Esophagus muscularis mucosa (tissue), 4 donors: ENCODE measurements at regions not wholly inside any gene's neighbourhood (a gene's known extent, or its start where the extent isn't known, plus 50 kb on each side); places are given as distances from the start of the nearest gene placed in this dataset.

Experiments
- DNase-seq: peaks from one replicate; pipeline ENCODE4 v3.0.0-alpha.2; 2017; ENCODE audit errors: extremely low spot score
- H3K27ac ChIP-seq, 4 donors: fragments of 200-600 bp; sonication (generic); replicated peaks in 1 of 4; 1 replicate in 3 of 4; 2 replicates in 1 of 4; pipeline ENCODE4 v1.5.1; 2016 to 2019; ENCODE audit warnings: mild to moderate bottlenecking in 1 of 4
- H3K27me3 ChIP-seq, 4 donors: fragments of 200-600 bp; sonication (generic); one replicate each; pipeline versions ENCODE4 v1.5.1 to v1.6.0; 2016 to 2019
- H3K36me3 ChIP-seq, 4 donors: fragments of 200-600 bp; sonication (generic); one replicate each; pipeline ENCODE4 v1.5.1; 2016 to 2019
- H3K4me1 ChIP-seq, 4 donors: fragments of 200-600 bp; sonication (generic); one replicate each; pipeline ENCODE4 v1.5.1; 2016 to 2019
- H3K4me3 ChIP-seq, 4 donors: fragments of 200-600 bp; sonication (generic); 1 replicate in 2 of 4; 2 replicates in 2 of 4; pipeline ENCODE4 v1.5.1; 2016 to 2019; ENCODE audit warnings: mild to moderate bottlenecking in 4 of 4, moderate library complexity in 1 of 4
- H3K9me3 ChIP-seq, 4 donors: fragments of 200-600 bp; sonication (generic); 1 replicate in 3 of 4; 2 replicates in 1 of 4; pipeline ENCODE4 v1.5.1; 2016 to 2019
- EP300 ChIP-seq: sonication (generic); formaldehyde crosslinking; IDR thresholded peaks from one replicate; pipeline ENCODE4 v1.6.1; 2017; ENCODE audit warnings: antibody characterized with exemption
- POLR2A ChIP-seq: fragments of 450-650 bp; IDR thresholded peaks from one replicate; pipeline ENCODE4 v1.6.1; 2017; ENCODE audit warnings: antibody characterized with exemption, moderate library complexity, mild to moderate bottlenecking, low read depth
- POLR2AphosphoS5 ChIP-seq, 2 donors: sonication (generic); formaldehyde crosslinking; IDR thresholded peaks; one replicate each; pipeline ENCODE4 v1.6.1; 2017; ENCODE audit warnings: antibody characterized with exemption in 2 of 2
- WGBS: methylation state at CpG from one replicate; pipeline ENCODE4 v1.1.5; 2018; 5-methylcytosine and 5-hydroxymethylcytosine counted together
- intact Hi-C: fragments of 100-400 bp; cut with DNase I; formaldehyde crosslinking; loops from one replicate; pipeline ENCODE4 v1.15.1; 2023
- TF ChIP-seq, protein P1 (sequence below), 3 experiments: fragments of 200-600 bp in 2 of 3; fragments of 450-650 bp in 1 of 3; sonication (generic) in 2 of 3; IDR thresholded peaks; one replicate each; pipeline ENCODE4 v1.5.1; 2017 to 2019; ENCODE audit warnings: antibody characterized with exemption in 3 of 3, mild to moderate bottlenecking in 2 of 3, moderate library complexity in 1 of 3

DNA sequence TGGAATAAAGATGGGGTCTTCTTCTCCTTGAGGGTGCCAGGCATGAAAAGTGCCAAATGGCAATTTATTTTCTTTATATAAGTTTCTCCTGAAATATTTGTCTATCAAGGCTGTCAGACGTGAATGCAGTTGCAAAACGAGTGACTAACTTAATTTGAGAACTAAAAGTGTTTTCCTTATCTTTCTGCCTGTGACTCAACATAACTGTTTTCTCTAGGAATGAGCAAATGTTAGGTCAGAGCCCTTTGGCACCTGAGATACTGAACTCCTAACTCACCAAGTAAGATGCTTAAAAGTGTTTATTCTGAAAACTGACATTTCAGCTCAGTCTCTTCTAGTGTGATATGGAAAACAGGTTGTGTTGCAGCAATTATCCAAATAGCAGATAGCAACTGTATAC is 197.0 kb downstream of the STK31 start:
- 41% methylated on average over 2 of the region's 2 CpGs for WGBS
- no peak for DNase-seq
- Histone ChIP-seq H3K9me3 (no peaks in the 10 kb centered on the region), H3K4me3 (no peak overlapping the region), H3K27ac (no peak overlapping the region), H3K27me3 (no peaks in the 10 kb centered on the region), H3K36me3 (no peaks in the 10 kb centered on the region), H3K4me1 (no peaks in the 10 kb centered on the region)
- intact Hi-C loops, result no loop called here
- TF ChIP-seq POLR2A (no peak), POLR2AphosphoS5 (IDR thresholded peaks at IDR 0.05) (no peak), EP300 (no peak)
- TF ChIP-seq, protein P1, sequence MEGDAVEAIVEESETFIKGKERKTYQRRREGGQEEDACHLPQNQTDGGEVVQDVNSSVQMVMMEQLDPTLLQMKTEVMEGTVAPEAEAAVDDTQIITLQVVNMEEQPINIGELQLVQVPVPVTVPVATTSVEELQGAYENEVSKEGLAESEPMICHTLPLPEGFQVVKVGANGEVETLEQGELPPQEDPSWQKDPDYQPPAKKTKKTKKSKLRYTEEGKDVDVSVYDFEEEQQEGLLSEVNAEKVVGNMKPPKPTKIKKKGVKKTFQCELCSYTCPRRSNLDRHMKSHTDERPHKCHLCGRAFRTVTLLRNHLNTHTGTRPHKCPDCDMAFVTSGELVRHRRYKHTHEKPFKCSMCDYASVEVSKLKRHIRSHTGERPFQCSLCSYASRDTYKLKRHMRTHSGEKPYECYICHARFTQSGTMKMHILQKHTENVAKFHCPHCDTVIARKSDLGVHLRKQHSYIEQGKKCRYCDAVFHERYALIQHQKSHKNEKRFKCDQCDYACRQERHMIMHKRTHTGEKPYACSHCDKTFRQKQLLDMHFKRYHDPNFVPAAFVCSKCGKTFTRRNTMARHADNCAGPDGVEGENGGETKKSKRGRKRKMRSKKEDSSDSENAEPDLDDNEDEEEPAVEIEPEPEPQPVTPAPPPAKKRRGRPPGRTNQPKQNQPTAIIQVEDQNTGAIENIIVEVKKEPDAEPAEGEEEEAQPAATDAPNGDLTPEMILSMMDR (IDR thresholded peaks at IDR 0.05), result no peak

DNA sequence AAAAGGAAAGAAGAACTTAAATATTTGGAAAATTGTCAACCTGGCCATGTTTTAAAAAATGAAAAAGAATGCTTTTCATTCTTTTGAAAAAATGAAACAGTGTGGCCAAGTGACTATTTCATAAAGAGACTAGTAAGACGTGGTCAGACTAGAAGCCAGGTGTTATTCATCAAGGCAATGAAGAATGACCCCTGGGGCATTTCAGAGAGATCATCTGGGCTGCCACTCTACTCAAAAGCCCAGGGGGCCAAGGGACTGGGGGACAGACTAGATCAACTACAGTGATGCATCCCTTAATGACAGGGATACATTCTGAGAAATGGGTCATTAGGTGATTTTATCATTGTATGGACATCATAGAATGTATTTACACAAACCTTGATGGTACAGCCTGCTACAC is 199.4 kb downstream of the STK31 start:
- Histone ChIP-seq H3K9me3 (no peaks in the 10 kb centered on the region), H3K4me1 (no peaks in the 10 kb centered on the region), H3K4me3 (no peak overlapping the region), H3K36me3 (no peaks in the 10 kb centered on the region), H3K27ac (no peak overlapping the region), H3K27me3 (no peaks in the 10 kb centered on the region)
- 29% methylated on average over 1 of the region's 1 CpG for WGBS
- intact Hi-C loops, result no loop called here
- no peak for TF ChIP-seq POLR2A
- TF ChIP-seq, protein P1 (IDR thresholded peaks at IDR 0.05), result no peak
- TF ChIP-seq EP300, result no peak
- TF ChIP-seq POLR2AphosphoS5 (IDR thresholded peaks at IDR 0.05), result no peak
- DNase-seq, result no peak

DNA sequence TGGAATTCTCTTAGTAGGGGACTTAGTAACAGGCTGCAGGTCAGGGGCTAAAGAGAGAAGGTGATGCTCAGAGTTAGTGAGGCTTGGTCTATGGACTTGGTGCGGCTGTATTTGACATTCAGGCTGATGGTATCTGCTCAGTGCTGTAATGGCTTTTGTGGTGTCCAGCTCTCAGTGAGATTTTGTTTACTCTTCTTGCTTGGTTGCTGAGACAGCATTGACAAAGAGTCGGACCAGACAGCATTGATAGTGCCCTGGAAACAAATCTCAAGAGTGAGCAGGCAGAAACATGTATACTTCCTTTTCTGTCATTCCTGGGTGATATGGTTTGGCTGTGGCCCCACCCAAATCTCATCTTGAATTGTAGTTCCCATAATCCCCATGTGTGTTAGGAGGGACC is 202.0 kb downstream of the STK31 start:
- Histone ChIP-seq H3K4me1 (no peaks in the 10 kb centered on the region), H3K27me3 (no peaks in the 10 kb centered on the region), H3K9me3 (no peaks in the 10 kb centered on the region), H3K27ac (no peak overlapping the region), H3K4me3 (no peak overlapping the region), H3K36me3 (no peaks in the 10 kb centered on the region)
- intact Hi-C loops, result no loop called here
- TF ChIP-seq POLR2A, result no peak
- TF ChIP-seq, protein P1 (IDR thresholded peaks at IDR 0.05), result no peak
- TF ChIP-seq EP300, result no peak
- no peak for TF ChIP-seq POLR2AphosphoS5 (IDR thresholded peaks at IDR 0.05)
- DNase-seq, result no peak
- WGBS, result 72% methylated on average over 2 of the region's 2 CpGs

DNA sequence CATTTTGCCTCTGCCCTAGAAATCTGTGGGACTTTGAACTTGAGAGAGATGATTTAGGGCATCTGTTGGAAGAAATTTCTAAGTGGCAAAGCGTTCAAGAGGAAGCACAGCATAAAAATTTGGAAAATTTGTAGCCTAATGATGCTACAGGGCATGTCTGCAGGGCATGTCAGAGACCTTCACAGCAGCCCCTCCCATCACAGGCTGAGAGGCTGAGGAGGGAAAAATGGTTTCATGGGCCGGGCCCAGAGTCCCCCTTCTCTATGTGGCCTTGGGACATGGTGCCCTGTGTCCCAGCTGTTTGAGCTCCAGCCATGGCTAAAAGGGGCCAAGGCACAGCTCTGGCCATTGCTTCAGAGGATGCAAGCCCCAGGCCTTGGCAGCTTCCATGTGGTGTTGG is 203.0 kb downstream of the STK31 start:
- no peaks in the 10 kb centered on the region for H3K9me3 ChIP-seq
- no peaks in the 10 kb centered on the region for H3K36me3 ChIP-seq
- TF ChIP-seq POLR2AphosphoS5 (IDR thresholded peaks at IDR 0.05) (no peak), EP300 (no peak), POLR2A (no peak)
- TF ChIP-seq, protein P1 (IDR thresholded peaks at IDR 0.05), result no peak
- no peaks in the 10 kb centered on the region for H3K4me1 ChIP-seq
- 62% methylated on average over 1 of the region's 2 CpGs for WGBS
- intact Hi-C loops, result no loop called here
- no peak overlapping the region for H3K4me3 ChIP-seq
- DNase-seq, result peak; percentile 81
- H3K27me3 ChIP-seq, result no peaks in the 10 kb centered on the region
- H3K27ac ChIP-seq, result no peak overlapping the region

DNA sequence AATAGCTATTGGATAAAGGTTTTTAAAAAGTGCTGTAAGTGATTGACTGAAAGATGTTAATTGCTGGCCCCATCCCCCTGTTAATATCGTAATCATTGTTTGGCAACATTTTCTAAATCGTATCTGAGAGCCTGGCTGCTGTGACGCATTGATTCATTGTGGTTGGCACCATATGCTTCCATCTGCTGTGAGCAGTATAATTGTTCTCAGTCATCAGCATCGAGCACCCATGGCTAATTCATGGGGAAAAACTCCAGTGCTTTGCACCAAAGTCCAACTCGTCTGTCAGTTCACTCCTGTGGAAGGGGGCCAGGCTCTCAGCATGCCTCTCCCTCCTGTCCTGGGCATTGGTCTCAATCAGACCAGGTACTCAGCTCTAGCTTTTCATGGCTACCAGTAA is 205.2 kb downstream of the STK31 start:
- no peaks in the 10 kb centered on the region for H3K36me3 ChIP-seq
- no peak for TF ChIP-seq POLR2A
- TF ChIP-seq POLR2AphosphoS5 (IDR thresholded peaks at IDR 0.05), result no peak
- TF ChIP-seq, protein P1 (IDR thresholded peaks at IDR 0.05), result no peak
- no peak for TF ChIP-seq EP300
- H3K4me3 ChIP-seq, result no peak overlapping the region
- H3K27me3 ChIP-seq, result no peaks in the 10 kb centered on the region
- H3K27ac ChIP-seq, result no peak overlapping the region
- 55% methylated on average over 5 of the region's 5 CpGs for WGBS
- DNase-seq, result peak; percentile 82
- H3K9me3 ChIP-seq, result no peaks in the 10 kb centered on the region
- H3K4me1 ChIP-seq, result no peaks in the 10 kb centered on the region
- intact Hi-C loops, result no loop called here
